ENCODE measurements at regions not wholly inside any gene's neighbourhood (a gene's known extent, or its start where the extent isn't known, plus 50 kb on each side); places are given as distances from the start of the nearest gene placed in this dataset.

DNA sequence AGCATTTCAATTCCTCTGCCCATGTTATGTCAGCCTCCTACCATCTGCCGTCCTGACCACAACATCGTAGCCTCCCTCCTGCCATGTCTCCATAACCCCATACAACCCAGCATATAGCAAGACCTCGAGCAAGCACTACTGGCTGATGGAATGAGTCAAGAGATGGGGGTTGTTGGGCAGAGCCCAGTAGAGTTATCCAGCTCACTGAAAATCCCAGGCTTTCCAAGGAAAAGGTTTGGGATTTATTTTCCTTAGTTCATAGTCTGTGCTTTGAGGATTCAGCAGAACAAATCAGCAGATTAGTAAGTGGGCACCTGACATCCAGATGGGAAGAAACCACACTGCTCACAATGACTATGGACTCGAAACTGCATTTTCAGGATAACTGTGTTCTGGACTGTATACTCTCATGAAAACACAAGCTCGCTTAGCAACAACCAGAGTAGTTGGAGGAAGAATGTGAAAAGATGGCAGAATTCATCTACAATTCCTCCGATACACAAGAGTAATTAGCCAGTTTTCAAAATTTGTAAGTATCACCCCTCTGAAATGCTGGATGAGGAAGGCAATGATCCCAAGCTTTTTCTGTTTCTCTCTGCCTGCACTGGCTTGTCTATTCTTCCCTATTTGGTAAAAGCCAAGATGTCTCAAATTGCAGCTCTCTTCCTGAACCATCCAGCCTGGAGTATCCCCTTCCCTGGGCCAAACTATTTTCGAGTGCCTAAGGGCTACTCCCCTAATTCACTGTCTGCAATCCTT, 186.2 kb upstream of the TBL1X start:
- no peak overlapping the region for H3K4me3 ChIP-seq (replicated peaks; ENCODE audit: insufficient read depth, low read length)
- TF ChIP-seq POLR2AphosphoS5 (IDR thresholded peaks at IDR 0.05; ENCODE audit: low read depth): no peak
- no peak for TF ChIP-seq GABPA (IDR thresholded peaks at IDR 0.05; ENCODE audit: low read depth)
- no peak for TF ChIP-seq SPI1 (IDR thresholded peaks at IDR 0.05; ENCODE audit: borderline replicate concordance, low read depth)
- TF ChIP-seq REST (IDR thresholded peaks at IDR 0.05; ENCODE audit: insufficient replicate concordance, low read depth): no peak
- TF ChIP-seq, protein P1, sequence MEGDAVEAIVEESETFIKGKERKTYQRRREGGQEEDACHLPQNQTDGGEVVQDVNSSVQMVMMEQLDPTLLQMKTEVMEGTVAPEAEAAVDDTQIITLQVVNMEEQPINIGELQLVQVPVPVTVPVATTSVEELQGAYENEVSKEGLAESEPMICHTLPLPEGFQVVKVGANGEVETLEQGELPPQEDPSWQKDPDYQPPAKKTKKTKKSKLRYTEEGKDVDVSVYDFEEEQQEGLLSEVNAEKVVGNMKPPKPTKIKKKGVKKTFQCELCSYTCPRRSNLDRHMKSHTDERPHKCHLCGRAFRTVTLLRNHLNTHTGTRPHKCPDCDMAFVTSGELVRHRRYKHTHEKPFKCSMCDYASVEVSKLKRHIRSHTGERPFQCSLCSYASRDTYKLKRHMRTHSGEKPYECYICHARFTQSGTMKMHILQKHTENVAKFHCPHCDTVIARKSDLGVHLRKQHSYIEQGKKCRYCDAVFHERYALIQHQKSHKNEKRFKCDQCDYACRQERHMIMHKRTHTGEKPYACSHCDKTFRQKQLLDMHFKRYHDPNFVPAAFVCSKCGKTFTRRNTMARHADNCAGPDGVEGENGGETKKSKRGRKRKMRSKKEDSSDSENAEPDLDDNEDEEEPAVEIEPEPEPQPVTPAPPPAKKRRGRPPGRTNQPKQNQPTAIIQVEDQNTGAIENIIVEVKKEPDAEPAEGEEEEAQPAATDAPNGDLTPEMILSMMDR (IDR thresholded peaks at IDR 0.05; ENCODE audit: insufficient read depth, low read length): no peak
- DNase-seq (ENCODE audit: low read depth in 1 of 2, low spot score in 1 of 2): no peak
- H3K27ac ChIP-seq (replicated peaks): no peak overlapping the region
- no peaks in the 10 kb centered on the region for H3K27me3 ChIP-seq (ENCODE audit: insufficient read depth, poor library complexity, severe bottlenecking)

DNA sequence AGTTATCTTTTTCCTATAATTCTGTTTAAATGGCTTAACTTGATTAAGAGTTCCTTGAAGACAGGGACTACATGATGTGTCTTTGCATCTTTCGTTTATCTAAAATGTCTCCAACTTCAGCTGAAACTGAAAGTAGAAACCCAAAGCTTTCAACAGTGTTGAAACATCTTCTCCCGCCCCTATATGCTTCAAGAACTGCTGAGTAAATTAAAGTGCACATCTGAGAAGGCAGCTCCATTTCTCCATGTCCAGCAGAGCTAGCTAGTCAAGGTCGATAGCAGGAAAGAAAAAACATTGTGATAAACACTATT, 185.7 kb upstream of the TBL1X start:
- Histone ChIP-seq H3K27me3 (ENCODE audit: insufficient read depth, poor library complexity, severe bottlenecking) (no peaks in the 10 kb centered on the region), H3K27ac (replicated peaks) (no peak overlapping the region), H3K4me3 (replicated peaks; ENCODE audit: insufficient read depth, low read length) (no peak overlapping the region)
- TF ChIP-seq SPI1 (IDR thresholded peaks at IDR 0.05; ENCODE audit: borderline replicate concordance, low read depth) (no peak), GABPA (IDR thresholded peaks at IDR 0.05; ENCODE audit: low read depth) (no peak), REST (IDR thresholded peaks at IDR 0.05; ENCODE audit: insufficient replicate concordance, low read depth) (no peak), POLR2AphosphoS5 (IDR thresholded peaks at IDR 0.05; ENCODE audit: low read depth) (no peak)
- TF ChIP-seq, protein P1 (IDR thresholded peaks at IDR 0.05; ENCODE audit: insufficient read depth, low read length): no peak
- DNase-seq (ENCODE audit: low read depth in 1 of 2, low spot score in 1 of 2): no peak

GRCh38 chrX:9280831-9281230, 184.0 kb upstream of the TBL1X start:
- DNase-seq (ENCODE audit: low read depth in 1 of 2, low spot score in 1 of 2): no peak
- TF ChIP-seq GABPA (IDR thresholded peaks at IDR 0.05; ENCODE audit: low read depth) (no peak), SPI1 (IDR thresholded peaks at IDR 0.05; ENCODE audit: borderline replicate concordance, low read depth) (no peak), REST (IDR thresholded peaks at IDR 0.05; ENCODE audit: insufficient replicate concordance, low read depth) (no peak), POLR2AphosphoS5 (IDR thresholded peaks at IDR 0.05; ENCODE audit: low read depth) (no peak)
- TF ChIP-seq, protein P1 (IDR thresholded peaks at IDR 0.05; ENCODE audit: insufficient read depth, low read length): no peak
- Histone ChIP-seq H3K27ac (replicated peaks) (no peak overlapping the region), H3K4me3 (replicated peaks; ENCODE audit: insufficient read depth, low read length) (no peak overlapping the region), H3K27me3 (ENCODE audit: insufficient read depth, poor library complexity, severe bottlenecking) (no peaks in the 10 kb centered on the region)
